Cardiac muscle cell (in vitro differentiated cells and primary cell): ENCODE measurements at regions not wholly inside any gene's neighbourhood (a gene's known extent, or its start where the extent isn't known, plus 50 kb on each side); places are given as distances from the start of the nearest gene placed in this dataset.

Experiments
- DNase-seq, 2 donors: peaks; one replicate each; pipeline versions ENCODE4 v3.0.0 to v3.0.0-alpha.2; 2010 to 2017; ENCODE audit warnings: low read depth in 1 of 2, low spot score in 1 of 2
- H3K27ac ChIP-seq: fragments of 200-600 bp; sonication (generic); 2 replicates; pipeline ENCODE4 v1.5.1; 2016
- H3K27me3 ChIP-seq: fragments of 200-600 bp; sonication (generic); 2 replicates; pipeline ENCODE4 v1.6.0; 2016; ENCODE audit warnings: control low read depth
- H3K36me3 ChIP-seq: fragments of 200-600 bp; sonication (generic); 2 replicates; pipeline ENCODE4 v1.5.1; 2016; ENCODE audit warnings: control low read depth
- H3K4me1 ChIP-seq: fragments of 200-600 bp; sonication (generic); 2 replicates; pipeline ENCODE4 v1.8.1; 2017; ENCODE audit warnings: low read depth, mild to moderate bottlenecking, mixed run types
- H3K4me3 ChIP-seq: fragments of 200-600 bp; sonication (generic); 2 replicates; pipeline ENCODE4 v1.5.1; 2016; ENCODE audit warnings: mild to moderate bottlenecking
- H3K9me3 ChIP-seq: fragments of 200-600 bp; sonication (generic); 2 replicates; pipeline ENCODE4 v1.5.1; 2017; ENCODE audit warnings: low read depth, mild to moderate bottlenecking, control low read depth
- TF ChIP-seq, protein P1 (sequence below): IDR thresholded peaks from 2 replicates; pipeline ENCODE4 v1.5.1; 2012; ENCODE audit warnings: low read depth, mild to moderate bottlenecking, low read length

DNA sequence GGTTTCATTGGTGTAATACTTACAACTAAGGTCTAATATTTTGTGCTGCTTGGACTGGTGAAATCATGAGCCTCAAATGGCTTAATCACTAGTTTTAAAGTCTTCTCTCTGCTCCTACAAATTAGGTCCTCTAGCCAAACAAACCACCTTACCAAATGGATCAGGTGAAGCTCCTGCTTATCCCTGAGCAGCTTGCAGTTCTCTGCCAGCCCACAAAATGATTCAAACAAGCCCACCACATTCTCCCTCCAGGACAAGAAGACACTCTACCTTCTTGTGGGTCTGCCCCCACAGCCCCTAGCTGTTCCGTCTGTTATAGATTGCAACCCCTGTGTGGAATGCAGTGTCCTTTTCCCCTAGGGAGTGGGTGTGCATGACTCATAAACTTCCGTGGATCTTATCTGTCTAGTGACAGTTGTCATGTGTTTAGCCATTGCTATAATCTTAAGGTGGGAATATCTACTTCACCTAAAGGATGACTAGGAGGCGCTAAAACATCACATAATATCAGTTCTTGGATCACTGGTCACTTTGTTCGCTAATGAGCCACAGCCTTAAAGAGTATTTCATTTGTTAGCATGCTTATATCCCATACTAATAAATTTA lies 940.5 kb upstream of the MANEA start:
- Histone ChIP-seq H3K9me3 (no peaks in the 10 kb centered on the region), H3K4me3 (no peak overlapping the region), H3K36me3 (no peaks in the 10 kb centered on the region), H3K27me3 (no peaks in the 10 kb centered on the region), H3K4me1 (no peaks in the 10 kb centered on the region), H3K27ac (no peak overlapping the region)
- DNase-seq, result peak in 1 of 2 donors; percentile 32
- TF ChIP-seq, protein P1, sequence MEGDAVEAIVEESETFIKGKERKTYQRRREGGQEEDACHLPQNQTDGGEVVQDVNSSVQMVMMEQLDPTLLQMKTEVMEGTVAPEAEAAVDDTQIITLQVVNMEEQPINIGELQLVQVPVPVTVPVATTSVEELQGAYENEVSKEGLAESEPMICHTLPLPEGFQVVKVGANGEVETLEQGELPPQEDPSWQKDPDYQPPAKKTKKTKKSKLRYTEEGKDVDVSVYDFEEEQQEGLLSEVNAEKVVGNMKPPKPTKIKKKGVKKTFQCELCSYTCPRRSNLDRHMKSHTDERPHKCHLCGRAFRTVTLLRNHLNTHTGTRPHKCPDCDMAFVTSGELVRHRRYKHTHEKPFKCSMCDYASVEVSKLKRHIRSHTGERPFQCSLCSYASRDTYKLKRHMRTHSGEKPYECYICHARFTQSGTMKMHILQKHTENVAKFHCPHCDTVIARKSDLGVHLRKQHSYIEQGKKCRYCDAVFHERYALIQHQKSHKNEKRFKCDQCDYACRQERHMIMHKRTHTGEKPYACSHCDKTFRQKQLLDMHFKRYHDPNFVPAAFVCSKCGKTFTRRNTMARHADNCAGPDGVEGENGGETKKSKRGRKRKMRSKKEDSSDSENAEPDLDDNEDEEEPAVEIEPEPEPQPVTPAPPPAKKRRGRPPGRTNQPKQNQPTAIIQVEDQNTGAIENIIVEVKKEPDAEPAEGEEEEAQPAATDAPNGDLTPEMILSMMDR, result no peak

DNA sequence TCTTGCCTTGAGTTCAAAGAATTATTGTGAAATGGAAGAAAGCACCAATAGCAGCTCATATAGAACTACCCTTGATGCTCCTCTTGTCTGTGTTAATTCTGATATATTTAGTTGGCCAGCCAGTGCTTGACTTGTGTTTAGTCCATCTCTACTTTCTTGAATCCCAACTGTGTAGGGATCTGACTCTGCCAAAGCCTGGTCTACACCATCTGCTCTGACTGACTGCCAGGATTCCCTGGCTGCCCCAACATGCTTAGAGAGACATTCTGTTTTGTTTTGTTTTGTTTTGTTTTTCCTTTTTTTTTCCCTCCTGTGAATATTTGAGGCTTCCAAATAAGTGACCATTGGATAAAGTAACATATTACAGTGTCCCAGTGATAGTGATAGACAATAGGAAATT lies 953.7 kb upstream of the MANEA start:
- TF ChIP-seq, protein P1, result no peak
- no peak overlapping the region for H3K4me3 ChIP-seq
- H3K9me3 ChIP-seq, result no peaks in the 10 kb centered on the region
- no peak overlapping the region for H3K27ac ChIP-seq
- H3K27me3 ChIP-seq, result no peaks in the 10 kb centered on the region
- no peaks in the 10 kb centered on the region for H3K36me3 ChIP-seq
- no peak for DNase-seq
- H3K4me1 ChIP-seq, result no peaks in the 10 kb centered on the region

DNA sequence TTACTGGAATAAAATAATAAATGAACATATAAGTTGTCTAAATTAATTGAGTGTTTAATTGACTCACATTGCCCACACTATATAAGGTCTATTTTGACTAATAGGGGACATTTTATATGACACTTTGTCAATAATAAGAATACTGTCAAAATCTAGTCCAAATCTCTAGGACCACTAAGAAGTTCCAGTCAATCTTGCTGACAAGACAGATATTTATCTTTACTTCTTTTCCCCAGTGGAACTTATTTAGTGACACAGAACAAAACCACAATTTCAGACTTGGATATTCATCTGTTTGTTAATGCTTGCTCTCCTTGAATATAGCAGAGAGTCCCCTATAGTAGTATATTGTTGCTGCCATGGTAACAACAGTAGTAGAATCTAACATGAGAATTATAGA lies 954.6 kb upstream of the MANEA start:
- TF ChIP-seq, protein P1, result no peak
- no peak overlapping the region for H3K27ac ChIP-seq
- H3K9me3 ChIP-seq, result no peaks in the 10 kb centered on the region
- H3K36me3 ChIP-seq, result no peaks in the 10 kb centered on the region
- no peak overlapping the region for H3K4me3 ChIP-seq
- H3K4me1 ChIP-seq, result no peaks in the 10 kb centered on the region
- no peak for DNase-seq
- H3K27me3 ChIP-seq, result no peaks in the 10 kb centered on the region

DNA sequence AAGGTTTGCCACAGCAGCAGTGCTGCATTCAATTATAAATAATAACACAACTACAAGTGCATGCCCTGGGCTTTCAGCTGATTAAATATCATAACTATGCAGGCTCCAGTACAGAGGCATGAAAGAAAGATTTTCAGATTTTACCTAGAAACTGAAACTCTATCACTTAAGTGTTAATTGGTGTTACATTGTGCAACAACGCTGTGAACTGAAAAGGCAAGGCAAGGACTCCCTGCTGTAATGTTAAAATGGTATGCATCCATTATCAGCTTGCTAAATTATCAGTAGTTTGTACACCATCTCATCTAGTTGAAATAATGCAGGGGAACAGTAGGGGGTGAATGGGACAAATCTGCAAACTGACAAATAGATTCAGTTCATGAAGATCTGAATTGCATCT lies 976.7 kb upstream of the MANEA start:
- no peak overlapping the region for H3K4me3 ChIP-seq
- no peak overlapping the region for H3K27ac ChIP-seq
- H3K27me3 ChIP-seq, result no peaks in the 10 kb centered on the region
- H3K4me1 ChIP-seq, result no peaks in the 10 kb centered on the region
- TF ChIP-seq, protein P1, result no peak
- H3K36me3 ChIP-seq, result no peaks in the 10 kb centered on the region
- no peak for DNase-seq
- H3K9me3 ChIP-seq, result no peaks in the 10 kb centered on the region

DNA sequence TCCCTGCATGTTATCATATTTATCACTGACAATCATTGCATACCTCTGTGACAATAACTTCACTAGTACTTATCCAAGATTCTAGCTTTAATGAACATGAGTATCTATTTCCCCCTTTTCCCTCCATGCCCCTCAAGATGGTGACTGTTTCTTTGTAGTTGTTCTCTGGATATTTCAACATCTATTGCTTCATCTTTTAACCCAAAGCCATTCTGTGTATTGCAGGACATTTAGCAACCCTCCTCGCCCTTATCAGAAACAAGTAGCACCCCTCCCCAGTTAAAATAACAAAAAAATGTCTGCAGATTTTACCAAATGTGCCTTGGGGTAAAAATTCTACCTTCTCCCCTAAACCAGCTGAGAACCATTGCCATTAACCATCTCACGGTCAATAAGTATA lies 979.8 kb upstream of the MANEA start:
- Histone ChIP-seq H3K4me1 (no peaks in the 10 kb centered on the region), H3K27me3 (no peaks in the 10 kb centered on the region), H3K36me3 (no peaks in the 10 kb centered on the region), H3K4me3 (no peak overlapping the region), H3K9me3 (no peaks in the 10 kb centered on the region), H3K27ac (no peak overlapping the region)
- TF ChIP-seq, protein P1, result no peak
- DNase-seq, result no peak

DNA sequence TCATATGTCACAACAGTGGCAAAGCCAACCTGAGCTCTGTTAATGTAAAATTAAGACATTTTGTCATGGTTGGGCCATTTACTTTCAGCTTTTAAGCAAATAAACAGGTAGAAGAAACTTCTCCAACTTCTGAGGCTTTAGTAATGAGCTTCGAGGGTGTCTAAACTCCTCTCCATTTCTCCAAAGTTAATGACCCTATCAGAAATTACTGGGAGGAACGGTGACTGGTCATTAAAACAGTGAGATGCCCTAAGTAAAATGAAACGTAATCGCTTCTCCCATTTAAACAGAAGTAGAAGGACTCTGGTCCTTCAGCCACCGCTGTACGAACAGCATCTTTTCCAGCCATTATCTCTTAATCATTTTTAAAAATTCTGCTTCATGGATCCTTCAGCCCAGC lies 986.9 kb upstream of the MANEA start:
- no peak overlapping the region for H3K4me3 ChIP-seq
- no peaks in the 10 kb centered on the region for H3K4me1 ChIP-seq
- no peak for DNase-seq
- H3K27me3 ChIP-seq, result no peaks in the 10 kb centered on the region
- H3K9me3 ChIP-seq, result no peaks in the 10 kb centered on the region
- H3K27ac ChIP-seq, result no peak overlapping the region
- TF ChIP-seq, protein P1, result no peak
- no peaks in the 10 kb centered on the region for H3K36me3 ChIP-seq
